ENCODE measurements at regions not wholly inside any gene's neighbourhood (a gene's known extent, or its start where the extent isn't known, plus 50 kb on each side); places are given as distances from the start of the nearest gene placed in this dataset.

- TF ChIP-seq CTCF (IDR thresholded peaks at IDR 0.05; ENCODE audit: low read depth, low read length) = no peak
- TF ChIP-seq EZH2phosphoT487 (IDR thresholded peaks at IDR 0.05; ENCODE audit: low read depth) = no peak
- no peaks in the 10 kb centered on the region for H4K20me1 ChIP-seq (ENCODE audit: insufficient read depth, low read length)
- no peaks in the 10 kb centered on the region for H3K27me3 ChIP-seq (ENCODE audit: low read depth, low read length)
- no peaks in the 10 kb centered on the region for H3K9me3 ChIP-seq (ENCODE audit: insufficient read depth, low read length)
- H3K4me3 ChIP-seq (ENCODE audit: low read length) = no peak overlapping the region
- no peak overlapping the region for H2AFZ ChIP-seq (ENCODE audit: low read depth, low read length)
- H3K27ac ChIP-seq (ENCODE audit: low read length) = no peak overlapping the region
- no peaks in the 10 kb centered on the region for H3K4me1 ChIP-seq (ENCODE audit: low read length)
- no peak overlapping the region for H3K9ac ChIP-seq (ENCODE audit: low read length)
- H3K4me2 ChIP-seq (ENCODE audit: low read length) = no peak overlapping the region
- no peaks in the 10 kb centered on the region for H3K36me3 ChIP-seq (replicated peaks; ENCODE audit: low read depth, low read length)
- no peaks in the 10 kb centered on the region for H3K79me2 ChIP-seq (ENCODE audit: low read length)
Observed at GRCh38 chr13:62781866-62782265, 1366.2 kb upstream of the PCDH20 start.

GRCh38 chr13:62779161-62779560 is 1363.5 kb upstream of the PCDH20 start:
- H3K4me3 ChIP-seq (ENCODE audit: low read length) = no peak overlapping the region
- no peaks in the 10 kb centered on the region for H3K9me3 ChIP-seq (ENCODE audit: insufficient read depth, low read length)
- H3K79me2 ChIP-seq (ENCODE audit: low read length) = no peaks in the 10 kb centered on the region
- H3K4me1 ChIP-seq (ENCODE audit: low read length) = no peaks in the 10 kb centered on the region
- H2AFZ ChIP-seq (ENCODE audit: low read depth, low read length) = no peak overlapping the region
- TF ChIP-seq EZH2phosphoT487 (IDR thresholded peaks at IDR 0.05; ENCODE audit: low read depth) = no peak
- TF ChIP-seq CTCF (IDR thresholded peaks at IDR 0.05; ENCODE audit: low read depth, low read length) = no peak
- no peaks in the 10 kb centered on the region for H3K36me3 ChIP-seq (replicated peaks; ENCODE audit: low read depth, low read length)
- no peak overlapping the region for H3K27ac ChIP-seq (ENCODE audit: low read length)
- no peaks in the 10 kb centered on the region for H4K20me1 ChIP-seq (ENCODE audit: insufficient read depth, low read length)
- no peak overlapping the region for H3K4me2 ChIP-seq (ENCODE audit: low read length)
- H3K9ac ChIP-seq (ENCODE audit: low read length) = no peak overlapping the region
- H3K27me3 ChIP-seq (ENCODE audit: low read depth, low read length) = no peaks in the 10 kb centered on the region

GRCh38 chr13:62767473-62767872 is 1351.8 kb upstream of the PCDH20 start:
- no peak overlapping the region for H3K9ac ChIP-seq (ENCODE audit: low read length)
- no peaks in the 10 kb centered on the region for H3K79me2 ChIP-seq (ENCODE audit: low read length)
- H3K4me3 ChIP-seq (ENCODE audit: low read length) = no peak overlapping the region
- no peak overlapping the region for H3K4me2 ChIP-seq (ENCODE audit: low read length)
- H2AFZ ChIP-seq (ENCODE audit: low read depth, low read length) = no peak overlapping the region
- H3K9me3 ChIP-seq (ENCODE audit: insufficient read depth, low read length) = no peaks in the 10 kb centered on the region
- no peak overlapping the region for H3K27ac ChIP-seq (ENCODE audit: low read length)
- no peaks in the 10 kb centered on the region for H3K36me3 ChIP-seq (replicated peaks; ENCODE audit: low read depth, low read length)
- no peaks in the 10 kb centered on the region for H3K27me3 ChIP-seq (ENCODE audit: low read depth, low read length)
- H3K4me1 ChIP-seq (ENCODE audit: low read length) = no peaks in the 10 kb centered on the region
- TF ChIP-seq EZH2phosphoT487 (IDR thresholded peaks at IDR 0.05; ENCODE audit: low read depth) (no peak), CTCF (IDR thresholded peaks at IDR 0.05; ENCODE audit: low read depth, low read length) (no peak)
- no peaks in the 10 kb centered on the region for H4K20me1 ChIP-seq (ENCODE audit: insufficient read depth, low read length)

GRCh38 chr13:62760724-62761123 is 1345.1 kb upstream of the PCDH20 start:
- no peak for TF ChIP-seq EZH2phosphoT487 (IDR thresholded peaks at IDR 0.05; ENCODE audit: low read depth)
- TF ChIP-seq CTCF (IDR thresholded peaks at IDR 0.05; ENCODE audit: low read depth, low read length) = no peak
- Histone ChIP-seq H3K36me3 (replicated peaks; ENCODE audit: low read depth, low read length) (no peaks in the 10 kb centered on the region), H3K4me1 (ENCODE audit: low read length) (no peaks in the 10 kb centered on the region), H3K27ac (ENCODE audit: low read length) (no peak overlapping the region), H3K9me3 (ENCODE audit: insufficient read depth, low read length) (no peaks in the 10 kb centered on the region), H3K4me2 (ENCODE audit: low read length) (no peak overlapping the region), H4K20me1 (ENCODE audit: insufficient read depth, low read length) (no peaks in the 10 kb centered on the region), H3K4me3 (ENCODE audit: low read length) (no peak overlapping the region), H2AFZ (ENCODE audit: low read depth, low read length) (no peak overlapping the region), H3K27me3 (ENCODE audit: low read depth, low read length) (no peaks in the 10 kb centered on the region), H3K79me2 (ENCODE audit: low read length) (no peaks in the 10 kb centered on the region), H3K9ac (ENCODE audit: low read length) (no peak overlapping the region)
